Psoas muscle (tissue), 7 donors: ENCODE measurements at regions not wholly inside any gene's neighbourhood (a gene's known extent, or its start where the extent isn't known, plus 50 kb on each side); places are given as distances from the start of the nearest gene placed in this dataset.
A peak's percentile ranks its signal among the peaks of the same experiment; 100 is the strongest.

ENCODE experiments used
- ATAC-seq, 4 donors: fragments of 200-7000 bp; cut with Tn5 transposase; one replicate each; pipeline ENCODE4 v1.9.1; 2020; ENCODE audit warnings: moderate library complexity in 3 of 4, mild to moderate bottlenecking in 2 of 4
- DNase-seq, 2 donors: peaks; one replicate each; pipeline ENCODE4 v3.0.0-alpha.2; 2020
- H3K27ac ChIP-seq: fragments of 200-600 bp; one replicate; pipeline ENCODE4 v1.8.0; 2022
- H3K27me3 ChIP-seq, 3 donors: fragments of 200-600 bp in 1 of 3; one replicate each; pipeline versions ENCODE4 v1.6.1 to v1.8.0; 2013 to 2022; ENCODE audit warnings: low read length in 2 of 3, mild to moderate bottlenecking in 2 of 3, moderate library complexity in 1 of 3; ENCODE audit not compliant: insufficient read depth in 3 of 3
- H3K36me3 ChIP-seq, 2 donors: fragments of 200-600 bp in 1 of 2; one replicate each; pipeline versions ENCODE4 v1.6.1 to v1.8.0; 2013 to 2022; ENCODE audit warnings: low read depth in 1 of 2, mild to moderate bottlenecking in 1 of 2, moderate library complexity in 1 of 2; ENCODE audit not compliant: insufficient read depth in 1 of 2
- H3K4me1 ChIP-seq: fragments of 200-600 bp; one replicate; pipeline ENCODE4 v1.8.0; 2022
- H3K4me3 ChIP-seq: fragments of 200-600 bp; one replicate; pipeline ENCODE4 v1.8.0; 2022; ENCODE audit warnings: mild to moderate bottlenecking
- H3K9me3 ChIP-seq: fragments of 200-600 bp; one replicate; pipeline ENCODE4 v1.8.0; 2022
- WGBS, 3 donors: extraction: QIAGEN DNeasy Blood & Tissue Kit; methylation state at CpG; one replicate each; pipeline versions ENCODE4 v1.1.6 to v1.1.7; 2013; 5-methylcytosine and 5-hydroxymethylcytosine counted together
- intact Hi-C, 2 donors: fragments of 100-400 bp; cut with DNase I; formaldehyde crosslinking; loops; one replicate each; pipeline versions ENCODE4 v1.11.0 to v1.14.2; 2022
- TF ChIP-seq, protein P1 (sequence below): fragments of 200-600 bp; IDR thresholded peaks from one replicate; pipeline ENCODE4 v1.8.0; 2022; ENCODE audit warnings: antibody characterized with exemption
- donor health status: healthy with polysubstance abuse.
- donor health status: DM: no; HTN: no; CAD: no; lungs with moderate emphysema.
- donor health status: Bipolar disorder and iron deficiency.
- donor health status: healthy.
- donor health status: DM: yes; HTN: yes; CAD: no.
- donor health status: DM: no; HTN: no; CAD: no.
- donor health status: DM: yes; HTN: yes; CAD: no.

DNA sequence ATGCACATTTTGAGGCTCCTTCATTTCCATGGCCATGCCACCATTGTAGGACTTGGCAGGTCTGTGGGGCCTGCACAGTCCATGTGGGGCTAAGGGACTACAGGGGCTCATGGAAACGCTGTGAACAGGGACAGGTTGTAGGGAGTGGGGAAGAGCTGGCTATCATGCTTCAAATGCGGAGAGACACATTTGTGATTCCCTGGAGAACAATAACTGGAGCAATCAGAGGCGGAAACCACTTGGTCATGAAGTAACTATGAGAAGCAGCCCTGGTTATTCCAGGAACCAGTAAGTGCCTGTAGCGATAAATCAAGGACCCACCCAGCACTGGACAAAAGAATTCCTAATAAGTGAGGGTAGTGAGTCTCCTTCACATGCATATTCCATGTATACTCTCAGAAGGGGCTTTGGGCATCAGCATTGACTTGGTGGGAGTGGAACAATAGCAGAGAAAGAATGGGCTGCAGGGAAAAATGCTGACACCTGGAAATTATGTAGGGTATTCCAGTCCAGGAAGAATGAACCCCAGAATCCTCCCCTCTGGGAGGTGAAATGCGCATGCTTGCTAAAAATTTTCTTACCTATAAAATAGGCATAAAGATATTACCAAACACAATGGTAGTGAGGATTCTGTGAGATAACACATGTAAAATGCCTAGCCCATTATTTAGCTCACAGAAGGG lies 251.4 kb upstream of the ROPN1 start:
- TF ChIP-seq, protein P1, sequence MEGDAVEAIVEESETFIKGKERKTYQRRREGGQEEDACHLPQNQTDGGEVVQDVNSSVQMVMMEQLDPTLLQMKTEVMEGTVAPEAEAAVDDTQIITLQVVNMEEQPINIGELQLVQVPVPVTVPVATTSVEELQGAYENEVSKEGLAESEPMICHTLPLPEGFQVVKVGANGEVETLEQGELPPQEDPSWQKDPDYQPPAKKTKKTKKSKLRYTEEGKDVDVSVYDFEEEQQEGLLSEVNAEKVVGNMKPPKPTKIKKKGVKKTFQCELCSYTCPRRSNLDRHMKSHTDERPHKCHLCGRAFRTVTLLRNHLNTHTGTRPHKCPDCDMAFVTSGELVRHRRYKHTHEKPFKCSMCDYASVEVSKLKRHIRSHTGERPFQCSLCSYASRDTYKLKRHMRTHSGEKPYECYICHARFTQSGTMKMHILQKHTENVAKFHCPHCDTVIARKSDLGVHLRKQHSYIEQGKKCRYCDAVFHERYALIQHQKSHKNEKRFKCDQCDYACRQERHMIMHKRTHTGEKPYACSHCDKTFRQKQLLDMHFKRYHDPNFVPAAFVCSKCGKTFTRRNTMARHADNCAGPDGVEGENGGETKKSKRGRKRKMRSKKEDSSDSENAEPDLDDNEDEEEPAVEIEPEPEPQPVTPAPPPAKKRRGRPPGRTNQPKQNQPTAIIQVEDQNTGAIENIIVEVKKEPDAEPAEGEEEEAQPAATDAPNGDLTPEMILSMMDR = no peak
- Histone ChIP-seq H3K27me3 (no peaks in the 10 kb centered on the region), H3K27ac (no peak overlapping the region), H3K4me1 (peaks cover 9% of the 10 kb centered on the region), H3K4me3 (no peak overlapping the region), H3K36me3 (no peaks in the 10 kb centered on the region), H3K9me3 (no peaks in the 10 kb centered on the region)
- ATAC-seq (no peak), DNase-seq (no peak)
- 73 to 80% (median 76%) methylated on average over 5 of the region's 5 CpGs for WGBS, 3 donors
- intact Hi-C loops = loop anchor here in 1 of 2 donors (10.0 kb wide), 1 partner anchor 209 kb away; the partner anchor contains the start of gene KALRN

DNA sequence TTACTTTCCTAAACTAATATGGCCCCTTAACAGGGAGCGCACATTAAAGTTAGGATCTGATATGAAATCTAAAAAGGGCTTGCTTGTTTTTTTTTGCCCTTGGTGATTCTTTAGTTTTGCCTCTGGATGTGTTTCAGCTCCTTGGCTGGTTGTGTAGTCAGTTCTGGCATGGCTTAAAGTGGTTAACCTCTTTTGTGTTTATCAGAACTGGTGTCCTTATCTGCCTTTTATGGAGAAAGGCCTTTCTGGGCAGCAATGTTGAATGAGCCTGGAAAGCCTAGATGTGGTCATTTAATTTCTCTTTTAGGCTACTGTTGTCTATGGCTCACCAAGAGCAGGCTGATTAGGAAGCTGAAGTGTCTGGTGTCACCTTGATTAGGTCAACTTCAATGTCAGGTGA lies 254.5 kb upstream of the ROPN1 start:
- no peaks in the 10 kb centered on the region for H3K9me3 ChIP-seq
- no peaks in the 10 kb centered on the region for H3K27me3 ChIP-seq
- no peak overlapping the region for H3K27ac ChIP-seq
- intact Hi-C loops = loop anchor here in 1 of 2 donors (10.0 kb wide), 1 partner anchor 212 kb away; the partner anchor contains the start of gene KALRN
- no peaks in the 10 kb centered on the region for H3K36me3 ChIP-seq
- H3K4me1 ChIP-seq = peaks cover 25% of the 10 kb centered on the region
- H3K4me3 ChIP-seq = no peak overlapping the region
- TF ChIP-seq, protein P1 = no peak
- DNase-seq (no peak), ATAC-seq (no peak)
- 93 to 98% (median 96%) methylated on average over 1 of the region's 1 CpG for WGBS, 3 donors

DNA sequence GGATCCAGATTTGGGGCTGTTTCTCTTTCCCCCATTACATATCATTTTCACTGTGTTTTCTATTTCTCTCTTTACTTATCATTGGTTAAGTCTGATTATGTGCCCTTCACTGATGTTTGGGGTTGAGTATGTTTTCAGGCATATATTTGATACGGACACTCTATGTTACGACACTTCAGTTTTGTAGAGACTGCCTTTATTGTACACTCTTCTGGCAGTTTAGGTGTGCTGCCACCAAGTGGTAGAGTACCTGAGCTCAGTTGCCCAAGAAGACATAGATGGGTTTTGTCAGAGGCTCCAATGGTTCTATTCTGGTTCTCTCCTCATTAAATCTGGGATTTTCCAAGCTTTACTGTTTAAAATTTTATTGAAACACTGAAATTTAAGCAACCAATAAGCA lies 255.0 kb upstream of the ROPN1 start:
- 76 to 94% (median 79%) methylated on average over 2 of the region's 2 CpGs for WGBS, 3 donors
- Histone ChIP-seq H3K36me3 (no peaks in the 10 kb centered on the region), H3K27me3 (no peaks in the 10 kb centered on the region), H3K4me1 (peaks cover 25% of the 10 kb centered on the region), H3K27ac (no peak overlapping the region), H3K4me3 (no peak overlapping the region), H3K9me3 (no peaks in the 10 kb centered on the region)
- intact Hi-C loops = loop anchor here in 1 of 2 donors (10.0 kb wide), 1 partner anchor 212 kb away; the partner anchor contains the start of gene KALRN
- ATAC-seq (peak in 3 of 4 donors; percentile 61 to 75 (median 63)), DNase-seq (no peak)
- TF ChIP-seq, protein P1 = peak; percentile 53

DNA sequence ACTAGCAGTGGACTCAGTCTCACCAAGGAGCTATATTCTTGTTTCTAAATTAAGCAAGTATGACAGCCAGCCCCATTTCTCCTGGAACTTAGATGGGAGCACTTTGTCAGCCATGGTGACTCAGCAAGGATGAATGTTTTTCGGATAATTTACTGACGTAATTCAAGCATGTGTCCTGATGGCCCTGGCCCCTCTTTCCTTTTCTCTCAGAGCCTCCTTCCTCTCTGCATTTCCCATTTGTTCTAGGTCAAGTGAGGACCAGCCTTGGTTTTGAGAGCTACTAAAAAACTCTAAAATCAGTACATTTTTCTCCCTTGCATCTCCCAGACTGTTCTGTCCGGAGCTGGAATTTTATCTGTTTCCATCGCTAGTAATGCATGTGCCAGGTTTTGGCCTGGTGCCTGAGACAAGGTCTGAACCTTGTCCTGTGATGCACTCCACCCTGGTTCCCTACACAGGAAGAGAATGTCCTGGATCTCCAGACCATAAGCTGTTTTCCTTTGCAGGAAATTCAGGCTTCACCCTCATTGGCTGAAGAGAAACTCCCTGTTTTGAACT lies 256.6 kb upstream of the ROPN1 start:
- H3K36me3 ChIP-seq = no peaks in the 10 kb centered on the region
- peak overlapping the region; percentile 74 for H3K27ac ChIP-seq
- H3K4me3 ChIP-seq = no peak overlapping the region
- intact Hi-C loops = loop anchor here in 1 of 2 donors (10.0 kb wide), 1 partner anchor 214 kb away; the partner anchor contains the start of gene KALRN
- ATAC-seq (peak; percentile 61 to 80 (median 71)), DNase-seq (peak; percentile 54 to 66)
- H3K9me3 ChIP-seq = no peaks in the 10 kb centered on the region
- peaks cover 25% of the 10 kb centered on the region for H3K4me1 ChIP-seq
- no peaks in the 10 kb centered on the region for H3K27me3 ChIP-seq
- TF ChIP-seq, protein P1 = no peak
- 6 to 27% (median 10%) methylated on average over 4 of the region's 4 CpGs for WGBS, 3 donors
